GM18873 (cell line): ENCODE measurements at regions not wholly inside any gene's neighbourhood (a gene's known extent, or its start where the extent isn't known, plus 50 kb on each side); places are given as distances from the start of the nearest gene placed in this dataset.

Source experiments
- ATAC-seq: cut with Tn5 transposase; IDR thresholded peaks from one replicate; pipeline ENCODE4 v1.9.1; 2021; ENCODE audit warnings: mild to moderate bottlenecking, moderate library complexity, moderate number of reproducible peaks; ENCODE audit not compliant: unreplicated experiment, low FRiP score

DNA sequence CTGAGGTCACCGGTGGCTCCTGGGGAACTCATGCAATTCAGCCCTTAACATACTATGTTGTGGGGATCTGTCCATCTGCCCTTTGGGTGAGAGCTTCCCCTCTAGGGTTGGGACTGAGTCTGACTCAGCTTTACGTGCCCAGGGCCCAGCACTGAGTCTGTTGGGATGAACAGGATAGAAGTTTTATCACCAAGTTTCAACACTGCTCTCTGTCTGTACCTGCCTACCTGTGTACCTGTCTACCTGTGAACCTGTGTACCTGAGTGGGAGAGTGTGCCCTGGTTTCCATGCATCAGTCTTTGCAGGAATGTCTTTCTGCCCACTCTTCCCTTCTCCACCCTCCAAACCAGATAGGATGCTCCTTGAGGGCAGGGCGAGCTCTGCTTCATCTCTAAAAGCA, 90.6 kb upstream of the POU3F1 start:
- ATAC-seq: no peak

DNA sequence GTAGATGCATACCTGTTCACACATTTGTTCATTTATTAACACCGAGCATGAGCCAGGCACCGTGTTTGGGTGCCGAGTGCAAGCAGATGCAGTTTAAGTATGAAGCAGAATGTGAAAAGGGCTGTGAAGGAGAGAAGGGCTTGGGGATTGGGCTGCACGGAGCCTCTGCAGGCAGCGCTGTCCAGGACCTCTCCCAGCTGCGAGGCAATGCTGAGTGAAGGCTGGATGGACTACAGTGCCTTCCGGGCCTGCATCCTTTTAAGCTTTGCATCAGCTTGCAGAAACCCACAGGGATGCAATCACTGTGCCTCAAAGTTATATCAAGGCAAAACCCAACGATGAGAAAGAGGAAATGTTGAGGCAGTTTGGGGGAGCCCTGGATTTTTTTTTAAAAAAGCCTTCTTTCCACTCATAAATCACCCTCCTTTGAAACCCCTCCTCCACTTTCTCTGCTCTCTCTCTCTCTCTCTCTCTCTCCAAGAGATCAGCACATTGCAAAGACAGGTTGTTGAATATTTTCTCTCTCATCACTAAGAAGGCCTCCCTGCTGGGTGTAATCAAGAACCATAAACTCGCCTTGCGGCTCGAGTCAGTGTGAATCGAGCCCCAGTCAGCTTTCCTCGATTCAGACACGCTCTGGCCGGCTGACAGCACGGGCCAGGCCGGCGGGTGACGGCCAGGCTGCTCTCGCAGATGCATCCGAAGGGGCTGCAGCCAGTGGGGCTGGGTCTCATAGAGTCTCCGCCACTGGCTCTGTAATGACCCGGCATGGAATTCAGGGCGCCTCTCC, 89.2 kb upstream of the POU3F1 start:
- no peak for ATAC-seq

DNA sequence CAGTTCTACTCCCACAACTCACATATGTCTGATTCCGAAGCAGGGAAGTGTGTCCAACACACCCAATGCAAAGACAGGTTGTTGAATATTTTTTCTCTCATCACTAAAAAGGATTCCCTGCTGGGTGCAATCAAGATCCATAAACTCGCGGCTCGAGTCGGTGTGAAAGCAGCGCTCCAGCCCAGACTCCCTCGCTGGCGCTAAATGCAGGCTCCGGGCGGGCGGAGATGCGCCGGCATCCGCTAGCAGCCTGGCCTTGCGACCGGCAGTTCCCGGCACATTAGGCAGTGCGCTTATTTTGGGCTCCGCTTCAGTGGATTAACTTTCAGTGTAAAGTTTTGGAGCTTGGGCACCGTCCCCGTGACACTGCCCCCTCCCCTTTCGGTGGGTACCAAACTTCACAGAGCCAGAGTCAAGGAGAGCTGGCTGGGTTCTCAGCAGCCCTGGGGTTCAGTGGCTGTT, 87.7 kb upstream of the POU3F1 start:
- ATAC-seq: no peak

DNA sequence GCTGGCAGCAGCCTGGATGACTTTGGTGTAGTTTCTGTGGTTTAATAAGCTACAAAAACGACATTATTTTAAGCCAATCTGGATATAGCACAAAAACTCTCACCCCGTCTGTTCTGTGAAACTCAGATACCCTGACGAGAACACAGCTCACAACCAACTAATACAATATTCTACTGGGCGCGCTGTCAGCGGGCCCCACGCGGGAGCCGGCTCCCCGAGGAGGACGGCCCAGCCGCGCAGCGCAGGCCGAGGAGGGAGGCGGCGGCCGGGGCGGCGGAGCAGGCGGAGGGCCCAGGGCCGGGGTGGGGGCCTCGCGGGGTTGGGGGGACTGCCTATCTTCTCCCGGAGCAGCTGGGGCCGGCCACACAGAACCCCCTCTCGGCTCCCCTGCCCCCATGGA, 87.2 kb upstream of the POU3F1 start:
- ATAC-seq: no peak

DNA sequence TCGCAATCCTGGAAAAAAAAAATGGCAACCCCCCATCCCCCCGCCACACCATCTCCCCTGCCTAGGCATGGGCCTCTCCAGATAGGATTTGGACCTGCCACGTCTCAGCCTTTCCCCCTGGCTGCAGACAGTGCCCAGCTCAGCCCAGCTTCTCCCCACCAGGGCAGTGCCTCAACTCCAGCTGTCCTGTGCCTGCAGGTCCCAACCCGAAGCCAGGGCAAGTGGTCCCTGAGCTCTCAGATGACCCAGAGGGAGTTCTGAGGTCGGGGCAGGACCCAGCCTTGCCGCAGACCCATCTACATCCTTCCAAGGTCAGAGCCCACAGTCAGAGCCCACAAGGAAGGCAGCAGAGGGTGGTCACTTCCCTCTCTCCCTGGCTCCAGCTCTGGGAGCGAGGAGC, 86.7 kb upstream of the POU3F1 start:
- ATAC-seq: no peak

DNA sequence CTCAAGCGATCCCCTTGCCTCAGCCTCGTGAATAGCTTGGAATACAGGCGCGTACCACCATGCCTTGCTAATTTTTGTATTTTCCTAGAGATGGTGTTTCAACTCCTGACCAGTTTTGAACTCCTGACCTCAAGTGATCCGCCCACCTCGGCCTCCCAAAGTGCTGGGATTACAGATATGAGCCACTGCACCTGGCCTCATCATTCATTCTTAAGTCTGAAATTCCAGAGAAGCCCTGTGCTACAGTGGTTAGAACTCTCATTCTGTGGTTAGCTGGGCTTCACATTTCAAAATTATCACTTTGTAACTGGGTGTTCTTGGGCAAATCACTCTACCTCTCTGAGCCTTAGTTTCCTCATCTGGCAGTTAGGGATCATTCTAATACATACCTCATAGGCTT, 86.1 kb upstream of the POU3F1 start:
- ATAC-seq: no peak

DNA sequence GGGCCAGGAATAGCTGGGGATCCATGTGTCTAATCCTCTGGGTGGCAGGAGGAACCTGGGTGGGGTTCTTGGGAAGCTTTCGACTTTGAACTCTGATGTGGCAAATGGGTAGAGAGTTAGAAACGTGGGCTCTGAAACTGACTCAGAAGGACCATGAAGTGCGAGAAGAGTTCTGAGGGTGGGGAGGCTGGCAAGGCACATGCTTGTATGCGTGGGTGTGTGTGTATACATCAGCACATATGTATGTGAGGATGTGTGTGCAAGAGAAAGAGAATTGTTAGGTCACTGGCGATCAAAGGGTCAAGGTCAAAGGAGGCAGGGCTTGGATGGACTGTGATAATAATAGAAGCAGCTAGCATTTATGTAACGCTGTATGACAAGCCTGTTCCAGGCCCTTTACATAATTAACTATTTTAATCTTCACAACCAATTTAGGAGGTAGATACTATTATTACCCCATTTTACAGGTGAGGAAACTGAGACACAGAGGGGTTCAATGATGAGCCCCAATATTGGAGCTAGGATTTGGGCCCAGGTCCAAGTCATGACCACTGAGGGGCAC, 84.5 kb upstream of the POU3F1 start:
- ATAC-seq: no peak

DNA sequence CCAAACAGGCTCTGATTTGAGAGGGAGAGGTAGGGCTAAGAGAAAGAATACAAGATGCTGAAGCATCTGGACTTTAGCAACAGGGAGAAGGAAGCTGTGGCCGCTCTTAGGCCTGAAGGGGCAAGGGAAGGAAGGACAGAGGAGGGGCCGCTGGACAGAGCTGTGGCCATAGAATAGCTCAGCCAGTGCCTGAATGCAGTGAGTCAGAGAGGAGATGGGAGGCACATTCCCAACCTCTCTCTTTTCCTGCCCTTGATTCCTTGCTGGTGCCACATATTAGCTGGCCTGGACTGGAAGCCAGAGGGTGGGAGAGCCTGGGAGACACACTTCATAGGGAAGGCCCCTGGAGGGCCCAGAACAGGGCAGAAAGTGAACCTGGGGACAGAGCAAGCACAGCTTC, 83.4 kb upstream of the POU3F1 start:
- no peak for ATAC-seq

DNA sequence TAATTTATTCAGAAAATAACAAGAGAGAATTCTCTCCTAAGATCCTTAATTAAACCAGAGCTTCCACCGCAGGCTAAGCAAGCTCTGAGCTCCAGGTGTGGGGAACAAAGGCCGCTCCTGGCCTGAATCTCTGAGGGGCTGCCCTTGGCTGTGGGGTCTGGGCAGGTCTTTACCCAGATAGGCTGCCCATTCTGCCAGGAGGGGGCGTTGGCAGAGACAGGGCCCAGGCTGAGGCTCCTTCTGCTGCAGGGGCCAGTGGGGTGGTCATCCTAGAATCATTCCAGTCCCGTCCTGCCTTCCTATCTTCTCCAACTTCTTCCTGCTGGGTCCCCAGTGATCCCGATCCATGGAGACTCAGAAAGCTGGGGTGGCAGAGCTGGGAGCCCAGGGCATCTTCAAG, 82.9 kb upstream of the POU3F1 start:
- no peak for ATAC-seq

DNA sequence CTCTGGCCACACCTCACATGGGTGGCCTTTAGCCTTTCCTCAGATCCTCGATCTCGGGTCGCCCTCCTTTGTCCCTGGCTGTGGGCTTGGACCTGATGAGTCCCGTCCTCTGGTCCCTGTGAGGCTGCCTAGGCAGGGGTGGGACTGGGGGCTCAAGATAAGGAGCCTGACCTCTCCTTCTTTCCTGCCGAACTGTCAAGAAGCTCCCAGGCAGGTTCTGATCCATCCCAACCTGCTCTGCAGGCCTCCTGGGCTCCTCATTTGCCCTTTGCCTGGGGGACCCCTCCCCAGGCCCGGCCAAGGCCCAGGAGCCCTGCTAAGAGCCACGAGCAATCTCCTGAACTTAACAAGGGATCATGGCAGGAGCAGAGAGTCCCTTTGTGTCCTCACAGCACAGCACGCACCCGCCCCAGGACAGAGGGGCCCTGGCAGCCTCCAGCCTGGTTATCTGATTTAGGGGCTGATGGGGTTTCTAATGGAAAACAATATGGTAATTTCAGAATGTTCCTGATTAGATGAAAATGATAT, 82.4 kb upstream of the POU3F1 start:
- ATAC-seq: no peak

DNA sequence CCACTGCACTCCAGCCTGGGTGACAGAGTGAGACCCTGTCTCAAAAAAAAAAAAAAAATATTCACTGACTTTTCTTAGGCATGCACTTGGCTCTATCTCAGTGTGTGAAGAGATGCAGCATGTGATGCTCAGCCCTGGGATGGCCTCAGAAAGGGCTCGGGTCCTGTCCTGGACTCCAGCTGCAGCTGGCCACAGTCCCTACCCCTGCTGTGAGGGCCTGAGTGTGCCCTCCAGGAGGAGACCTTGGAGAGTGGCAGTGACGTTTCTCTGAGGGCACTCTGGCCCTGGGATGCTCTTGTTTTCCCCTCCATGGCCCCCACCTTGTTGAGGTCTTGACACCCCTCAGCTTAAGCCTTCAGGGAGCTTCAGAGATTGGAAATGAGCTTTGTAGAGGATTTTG, 81.9 kb upstream of the POU3F1 start:
- ATAC-seq: no peak

DNA sequence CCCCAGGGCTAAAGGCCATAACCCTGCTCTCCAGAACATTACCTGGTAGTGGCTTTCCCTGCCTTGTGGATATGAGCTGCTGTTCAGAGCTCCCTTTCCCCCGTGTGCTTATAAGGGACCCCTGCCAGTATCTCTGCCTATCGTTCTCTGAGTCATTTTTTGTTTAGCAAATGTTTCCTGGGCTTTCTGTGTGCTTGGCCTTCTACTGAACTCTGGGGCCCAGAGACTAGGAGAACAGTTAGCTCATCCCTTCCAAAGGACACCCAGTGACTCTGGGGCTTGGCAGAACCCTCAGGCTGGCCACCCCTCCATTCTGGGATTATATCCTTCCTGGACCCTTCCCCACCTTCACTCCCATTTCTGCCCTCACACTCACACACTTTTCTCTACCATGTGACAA, 80.8 kb upstream of the POU3F1 start:
- ATAC-seq: no peak

DNA sequence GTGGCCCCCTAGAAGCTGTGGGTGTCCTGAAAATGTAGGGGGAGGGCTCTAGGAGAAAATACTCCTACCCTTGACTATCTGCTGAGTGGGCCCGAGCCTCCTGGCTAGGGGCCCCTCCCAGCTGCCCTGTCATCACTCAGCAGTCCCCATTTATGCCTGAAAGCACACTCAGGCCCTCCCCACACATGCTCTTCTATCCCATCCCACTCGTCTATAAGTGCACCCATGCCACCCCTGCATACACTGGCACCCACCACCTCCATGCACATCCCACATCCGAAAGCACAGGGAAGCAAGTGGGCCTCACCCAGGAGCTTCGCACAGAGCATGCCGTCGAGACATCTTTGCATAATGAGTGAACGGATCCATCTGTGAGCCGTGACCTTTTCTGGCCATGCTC, 80.4 kb upstream of the POU3F1 start:
- no peak for ATAC-seq

DNA sequence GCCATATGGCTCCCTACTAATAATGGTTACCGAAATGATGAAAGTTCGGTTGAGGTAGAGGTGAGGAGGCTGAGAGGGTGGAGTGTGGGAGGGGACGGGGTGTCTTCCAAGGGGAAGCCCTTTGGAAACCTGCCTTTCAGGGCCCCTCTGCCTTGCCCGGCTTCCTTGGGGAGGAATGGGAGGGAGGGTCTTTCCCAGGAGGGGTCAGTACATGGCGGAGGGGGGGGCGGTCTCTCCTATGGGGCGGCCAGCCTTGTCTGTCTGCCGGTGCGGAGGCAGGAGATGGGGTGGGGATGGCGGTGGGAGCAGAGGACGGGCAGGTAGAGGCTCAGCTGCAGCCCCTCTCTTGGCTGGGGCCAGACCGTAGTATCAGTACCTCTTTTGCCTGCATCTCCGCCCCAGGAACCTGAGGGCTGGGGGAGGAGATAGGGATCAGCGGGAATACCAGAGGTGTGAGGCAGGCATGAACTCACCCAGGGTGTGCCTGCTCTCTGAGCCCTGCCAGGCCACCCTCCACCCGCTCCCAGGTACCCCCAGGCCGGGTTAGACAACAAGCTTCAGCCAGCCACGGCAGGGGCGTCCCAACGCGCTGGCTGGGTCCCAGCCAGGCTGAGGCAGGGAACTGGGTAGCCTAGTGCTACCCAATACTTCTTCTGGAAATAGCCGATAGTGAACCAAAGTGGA, 79.4 kb upstream of the POU3F1 start:
- no peak for ATAC-seq

DNA sequence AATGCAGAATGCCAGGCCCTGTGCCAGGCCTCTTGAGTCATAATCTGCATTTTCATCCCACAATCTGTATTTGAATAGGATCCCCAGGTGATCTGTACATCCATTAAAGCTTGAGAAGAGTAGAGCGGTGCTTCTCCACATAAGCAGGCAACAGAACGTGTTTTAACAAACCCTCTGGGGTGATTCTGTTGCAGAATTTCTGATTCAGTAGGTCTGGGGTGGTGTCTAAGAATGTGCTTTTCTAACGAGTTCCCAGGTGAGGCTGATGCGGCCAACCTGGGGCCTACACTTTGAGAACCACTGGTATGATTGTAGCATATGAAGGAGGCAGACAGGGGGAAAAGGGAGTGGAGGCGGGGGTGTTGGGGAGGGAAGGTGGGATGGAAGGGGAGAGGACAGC, 78.4 kb upstream of the POU3F1 start:
- ATAC-seq: no peak

DNA sequence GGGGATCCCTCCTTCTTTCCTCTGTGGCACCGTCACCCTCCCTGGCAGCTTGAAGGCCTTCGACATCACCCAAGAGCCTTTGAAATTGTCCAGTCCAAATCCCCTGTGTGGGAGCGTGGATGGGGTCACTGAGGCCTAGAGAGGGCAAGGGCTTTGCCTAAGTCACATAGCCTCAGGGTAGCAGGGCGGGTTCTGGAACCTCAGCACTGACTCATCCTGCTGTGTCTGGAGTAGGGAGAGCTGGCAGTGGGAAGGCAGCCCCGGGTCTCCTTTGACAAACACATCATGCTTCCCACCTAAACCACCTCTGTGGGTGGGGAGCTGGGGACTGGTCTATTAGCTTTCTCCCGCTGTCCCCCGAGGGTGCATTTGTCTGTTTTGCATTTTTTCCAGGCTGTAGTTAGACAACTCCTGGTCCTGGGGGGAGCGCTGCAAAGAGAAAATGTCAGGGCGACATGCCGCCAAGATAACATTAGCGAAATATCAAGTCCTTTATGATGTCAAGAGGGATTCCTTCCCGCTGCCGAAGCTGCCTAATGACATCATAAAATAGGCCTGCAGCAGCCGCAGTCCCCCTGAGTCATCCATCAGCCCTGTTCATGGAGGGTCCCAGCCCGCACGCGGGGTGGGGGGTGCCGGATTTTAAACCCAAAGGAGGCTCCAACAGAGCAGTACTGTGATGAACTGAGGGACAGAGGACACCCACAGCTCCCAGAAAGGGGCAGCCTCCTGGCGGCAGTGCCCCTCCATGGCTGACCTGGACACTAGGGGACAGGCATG, 77.0 kb upstream of the POU3F1 start:
- no peak for ATAC-seq

DNA sequence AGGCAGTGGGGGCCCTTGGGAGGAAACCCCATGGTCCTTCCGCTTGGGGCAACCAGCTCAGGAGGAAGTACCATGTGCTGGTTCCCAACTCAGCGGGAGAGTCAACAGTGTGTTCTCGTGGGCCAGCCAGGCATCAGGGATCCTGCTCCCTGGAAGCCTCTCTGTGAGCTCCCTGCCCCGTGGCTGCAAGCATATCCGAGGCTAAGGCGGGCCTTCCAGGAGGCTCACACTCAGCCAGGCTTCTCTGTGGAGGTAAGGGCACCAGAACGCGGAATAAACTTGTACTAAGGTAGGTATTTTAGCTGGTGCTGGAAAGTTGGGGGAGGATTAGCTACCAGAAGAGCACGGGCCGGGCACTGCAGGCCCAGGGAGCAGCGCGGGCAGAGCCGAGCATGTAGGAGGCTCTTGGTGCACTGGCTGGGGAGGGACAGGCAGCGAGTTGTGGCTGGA, 74.7 kb upstream of the POU3F1 start:
- ATAC-seq: no peak

DNA sequence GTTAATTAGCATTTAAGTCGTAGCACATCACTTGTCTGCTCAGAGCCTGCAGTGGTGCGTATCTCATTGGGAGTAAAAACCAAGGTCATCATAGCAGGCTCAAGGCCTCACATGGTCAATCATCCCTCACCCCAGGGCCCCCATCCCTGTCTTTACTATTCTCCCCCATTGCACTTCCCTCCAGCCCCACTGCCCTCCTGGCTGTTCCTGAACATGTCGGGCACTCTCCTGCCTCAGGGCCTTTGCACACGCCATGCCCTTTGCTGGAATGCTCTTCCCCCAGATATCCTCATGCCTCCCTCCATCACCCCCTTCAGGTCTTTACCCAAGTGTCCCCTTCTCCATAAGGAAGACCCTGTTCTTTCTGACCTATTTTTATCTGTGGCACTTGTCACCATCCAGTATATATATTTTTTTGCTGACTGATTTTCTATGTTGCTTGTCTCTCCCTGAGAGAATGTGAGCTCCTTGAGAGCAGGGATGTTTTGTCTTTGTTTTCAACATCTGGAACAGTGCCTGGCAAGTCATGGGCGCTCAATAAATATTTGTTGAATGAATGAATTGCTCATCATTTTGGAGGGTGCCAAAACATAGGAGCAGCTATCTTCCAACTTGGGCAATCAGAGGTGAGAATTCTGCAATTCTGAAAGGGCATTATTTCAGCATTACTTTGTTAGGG, 74.1 kb upstream of the POU3F1 start:
- no peak for ATAC-seq

DNA sequence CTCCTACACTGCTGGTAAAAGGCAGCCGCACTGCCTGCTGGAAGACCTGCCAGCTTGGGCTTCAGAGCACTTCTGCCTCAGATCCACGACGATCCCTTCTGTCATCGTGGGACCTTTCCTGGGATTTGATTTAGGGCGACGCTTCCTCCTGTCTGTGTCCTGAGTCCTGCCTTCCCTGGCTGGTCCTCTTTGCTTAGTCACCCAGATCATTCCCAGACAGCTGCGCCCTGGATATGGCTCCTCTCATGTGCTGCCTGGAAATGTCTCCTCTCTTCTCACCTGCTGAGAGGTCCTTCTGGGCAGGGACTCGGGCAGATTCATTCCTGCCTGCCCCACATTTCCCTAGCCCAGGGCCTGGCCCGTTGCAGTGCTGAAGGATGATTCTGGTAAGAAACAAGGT, 72.4 kb upstream of the POU3F1 start:
- no peak for ATAC-seq

DNA sequence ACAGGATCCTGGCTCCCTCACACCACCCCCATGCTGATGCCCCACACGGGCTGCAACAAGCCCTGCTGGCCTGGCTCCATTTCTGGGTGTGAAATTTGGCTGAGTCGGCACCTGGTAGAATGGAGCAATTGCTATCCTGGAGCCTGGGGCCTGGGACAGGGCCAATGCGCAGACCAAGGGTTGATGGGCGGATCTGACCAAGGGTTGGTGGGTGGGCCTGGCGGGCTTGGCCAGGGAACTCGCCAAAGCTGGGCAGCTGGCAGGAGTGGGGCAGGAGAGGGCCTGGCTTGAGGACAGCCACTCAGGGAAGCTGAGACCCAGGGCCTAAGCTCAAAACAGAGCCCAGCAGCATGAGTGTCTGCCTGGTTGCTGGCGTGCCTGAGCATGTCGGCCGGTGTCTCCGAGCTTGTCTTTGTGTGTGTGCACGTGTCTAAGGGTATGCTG, 70.9 kb upstream of the POU3F1 start:
- no peak for ATAC-seq
